Occipital lobe (tissue), 1 donor: ENCODE measurements at regions not wholly inside any gene's neighbourhood (a gene's known extent, or its start where the extent isn't known, plus 50 kb on each side); places are given as distances from the start of the nearest gene placed in this dataset.

Source experiments
- DNase-seq: peaks from one replicate; lab custom pipeline; 2025; lab: John Stamatoyannopoulos, UW

DNA sequence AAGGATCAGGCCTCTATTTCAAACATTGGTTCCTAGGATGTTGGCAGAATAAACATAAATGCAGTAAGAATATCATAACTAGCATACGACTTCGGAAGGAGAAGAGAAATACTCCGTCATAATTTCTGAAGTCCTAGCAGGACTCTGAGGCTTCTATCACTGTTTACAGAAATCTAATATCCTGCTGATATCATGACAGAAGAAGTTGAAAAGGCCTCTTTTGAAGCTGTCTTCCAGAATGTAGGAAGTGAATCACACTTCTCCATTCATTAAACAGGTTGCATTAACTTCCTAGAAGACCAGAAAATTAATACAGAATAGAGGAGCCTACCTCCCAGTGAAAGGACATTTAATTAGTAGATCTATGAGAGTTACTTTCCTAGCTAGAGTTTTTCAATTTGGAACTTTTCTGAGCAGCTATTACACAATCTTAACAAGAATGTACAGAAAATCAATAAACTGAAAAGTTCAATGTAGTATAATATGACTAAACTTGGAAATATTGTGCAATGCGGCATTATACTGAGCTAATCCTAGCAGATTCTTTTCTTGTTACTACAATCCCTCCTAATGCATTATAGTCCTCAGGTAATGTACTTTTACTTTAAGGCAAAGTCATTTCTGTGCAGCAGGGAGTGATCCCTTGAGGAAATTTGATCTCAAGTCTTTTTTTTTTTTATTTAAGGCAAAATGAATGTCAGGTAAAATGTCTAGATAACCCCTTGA lies 622.6 kb upstream of the CELF2 start:
- DNase-seq, result no peak

DNA sequence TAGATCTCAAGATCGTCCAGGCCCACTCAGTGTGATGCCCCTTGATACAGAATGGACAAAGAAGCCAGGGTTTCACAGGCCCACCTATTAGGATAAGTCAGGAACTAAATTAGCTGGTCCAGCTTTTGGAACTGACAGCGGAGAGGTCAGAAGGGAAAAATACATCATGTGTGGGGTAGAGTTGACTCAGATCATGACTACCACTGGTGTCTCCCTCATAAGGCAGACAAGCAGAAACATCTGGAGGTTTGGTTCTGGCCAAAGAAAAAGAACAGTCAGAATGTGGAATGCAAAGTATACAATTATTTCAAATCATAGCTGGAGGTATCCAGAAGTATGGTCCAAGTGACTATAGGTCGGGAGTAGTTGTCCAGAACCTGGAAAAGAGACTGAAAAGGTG lies 621.1 kb upstream of the CELF2 start:
- no peak for DNase-seq

DNA sequence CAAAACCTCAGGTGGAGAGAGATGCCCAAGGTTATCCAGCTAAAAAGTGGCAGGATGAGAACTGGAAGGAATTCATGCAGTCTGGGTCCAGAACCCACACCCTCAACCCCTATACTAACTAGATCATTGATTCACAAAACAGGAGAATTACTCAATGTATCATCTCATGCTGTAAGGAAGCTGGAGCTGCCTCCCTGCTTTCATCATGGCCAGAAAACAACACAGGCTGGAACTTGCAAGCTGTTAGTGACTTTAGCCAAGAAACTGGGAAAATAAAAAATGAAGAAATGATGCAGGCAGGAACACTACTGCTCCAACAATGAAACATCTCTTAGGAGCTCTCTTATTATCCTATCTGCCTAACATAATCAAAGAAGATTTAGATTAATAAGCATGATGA lies 619.8 kb upstream of the CELF2 start:
- no peak for DNase-seq

DNA sequence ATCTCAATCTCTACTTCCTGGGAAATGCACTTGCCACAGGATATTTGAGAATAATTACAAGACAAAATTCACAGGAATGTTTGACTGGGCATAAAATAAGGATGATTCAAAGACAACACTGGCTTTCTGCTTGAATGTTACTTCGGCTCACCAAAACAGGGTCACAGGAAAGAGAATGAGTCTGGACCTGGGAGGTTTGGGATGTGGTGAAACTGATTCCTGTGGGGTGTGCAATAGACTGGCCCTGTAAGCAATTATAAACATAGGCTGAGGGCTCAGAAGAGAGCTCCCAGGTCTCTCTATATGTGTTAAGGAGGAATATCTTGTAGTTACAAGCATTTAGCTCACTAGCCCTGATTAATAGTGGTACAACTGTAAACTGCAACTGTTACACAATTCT lies 613.9 kb upstream of the CELF2 start:
- DNase-seq, result no peak

DNA sequence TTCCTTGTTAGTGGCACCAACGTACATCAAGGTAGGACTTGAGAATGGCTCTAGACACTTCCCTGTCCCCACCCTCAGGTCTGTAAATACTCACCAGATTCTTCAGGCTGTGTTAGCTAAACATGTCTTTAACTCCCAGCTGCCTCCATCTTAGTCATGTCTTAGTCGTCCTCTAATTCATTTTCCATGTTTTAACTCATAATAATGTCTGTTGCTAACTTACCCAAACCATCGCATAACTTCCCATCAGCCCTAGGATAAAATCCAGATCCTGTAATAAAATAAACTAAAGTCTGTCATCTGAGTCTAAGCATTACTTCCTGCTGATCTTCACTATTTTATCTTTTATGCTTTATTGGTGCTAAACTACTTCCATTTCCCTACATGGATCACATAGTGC lies 600.0 kb upstream of the CELF2 start:
- DNase-seq, result no peak

DNA sequence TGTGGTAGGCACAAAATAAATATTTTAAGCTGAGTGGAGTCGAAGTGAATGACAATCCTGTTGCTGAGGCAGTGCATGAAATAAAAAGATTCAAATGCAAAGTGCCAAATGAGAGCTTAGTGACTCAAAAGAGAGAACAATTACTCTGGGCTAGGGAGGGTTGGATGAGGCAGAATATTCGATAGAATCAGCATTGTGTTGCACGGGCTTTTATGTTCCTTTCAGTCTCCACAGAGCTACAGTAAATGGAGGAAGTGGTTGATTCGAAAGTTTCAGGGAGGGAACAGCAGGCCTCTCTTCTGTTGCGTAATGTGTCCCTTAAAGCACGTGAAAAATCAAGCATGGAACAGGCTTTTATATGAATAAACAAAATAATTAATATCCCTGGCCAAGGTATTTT lies 599.3 kb upstream of the CELF2 start:
- no peak for DNase-seq

DNA sequence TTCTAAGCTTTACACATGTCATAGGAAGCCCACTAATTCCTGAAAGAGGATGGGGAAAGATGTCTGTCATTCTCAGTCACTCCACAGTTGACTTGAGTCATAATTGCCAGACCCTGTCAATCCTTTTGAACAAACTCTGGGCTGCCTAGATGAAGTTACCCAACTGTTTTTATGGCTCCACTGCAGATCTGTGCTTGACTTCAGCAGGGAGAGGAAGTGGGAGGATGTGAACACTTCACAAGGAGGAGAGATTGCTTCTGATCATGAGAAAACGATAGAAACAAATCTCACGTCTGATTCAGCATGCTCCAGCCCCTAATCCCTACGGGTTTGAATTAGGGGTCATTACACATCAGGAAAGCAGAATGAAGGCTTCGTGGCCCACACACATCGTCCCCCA lies 596.6 kb upstream of the CELF2 start:
- DNase-seq, result no peak

DNA sequence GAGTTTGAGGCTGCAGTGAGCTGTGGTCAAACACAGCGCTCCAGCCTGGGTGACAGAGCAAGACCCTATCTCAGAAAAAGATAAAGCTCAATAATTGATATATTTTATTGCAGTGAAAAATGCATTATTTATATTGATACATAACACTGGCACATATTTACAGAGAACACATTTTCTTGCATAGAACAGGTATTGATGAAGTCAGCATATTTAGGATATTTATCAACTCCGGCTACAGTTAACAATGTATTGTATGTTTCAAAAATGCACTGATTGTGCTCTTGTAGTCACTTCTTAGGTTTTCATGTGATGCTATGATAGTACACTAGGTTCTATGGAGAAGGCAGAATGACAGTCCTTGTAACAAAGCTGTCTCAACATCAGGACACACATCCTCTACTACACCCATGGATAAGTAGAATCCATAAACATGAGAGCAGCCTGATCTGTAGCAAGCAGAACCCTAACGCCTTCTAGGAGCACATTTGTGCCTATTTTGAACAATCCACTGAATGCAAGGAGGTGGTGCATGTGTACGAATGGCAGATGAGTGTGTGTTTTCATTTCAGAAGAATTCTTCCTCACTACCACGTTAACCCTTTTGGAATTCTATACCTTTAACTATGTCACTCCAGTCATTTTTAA lies 586.1 kb upstream of the CELF2 start:
- no peak for DNase-seq

DNA sequence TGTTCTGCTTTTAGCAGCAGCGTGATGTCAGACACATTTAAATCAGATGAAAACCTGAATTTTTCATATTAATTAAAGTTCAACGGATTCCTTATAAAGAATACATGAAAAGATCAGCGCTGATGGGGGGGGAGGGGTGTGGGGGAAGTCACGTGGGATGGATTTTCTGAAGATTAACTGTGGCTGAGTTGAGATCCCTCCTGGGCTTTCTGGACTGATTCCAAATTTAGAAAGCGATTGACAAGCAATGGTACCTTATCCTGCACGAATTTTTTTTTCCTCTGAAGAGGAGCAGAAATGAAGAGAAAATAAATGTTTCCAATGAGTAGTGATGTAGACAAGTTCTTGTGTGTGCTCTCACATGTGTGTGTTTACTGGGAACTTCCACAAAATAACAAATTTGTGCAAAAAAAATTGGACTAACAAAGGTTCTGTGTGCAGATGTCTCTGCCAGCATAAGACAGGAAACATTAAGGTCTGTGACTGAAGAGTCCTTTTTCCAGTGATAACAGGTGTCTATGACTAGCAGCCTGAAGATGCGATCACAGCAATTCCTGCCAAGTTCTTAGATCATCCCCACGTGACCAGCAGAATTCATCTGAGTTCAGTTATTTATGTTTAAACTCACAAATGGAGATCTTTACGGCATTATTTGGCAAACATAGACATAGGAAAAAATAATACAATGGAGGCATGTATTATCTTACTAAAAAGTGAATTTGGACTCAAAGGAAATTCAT lies 585.2 kb upstream of the CELF2 start:
- peak; percentile 6 for DNase-seq

DNA sequence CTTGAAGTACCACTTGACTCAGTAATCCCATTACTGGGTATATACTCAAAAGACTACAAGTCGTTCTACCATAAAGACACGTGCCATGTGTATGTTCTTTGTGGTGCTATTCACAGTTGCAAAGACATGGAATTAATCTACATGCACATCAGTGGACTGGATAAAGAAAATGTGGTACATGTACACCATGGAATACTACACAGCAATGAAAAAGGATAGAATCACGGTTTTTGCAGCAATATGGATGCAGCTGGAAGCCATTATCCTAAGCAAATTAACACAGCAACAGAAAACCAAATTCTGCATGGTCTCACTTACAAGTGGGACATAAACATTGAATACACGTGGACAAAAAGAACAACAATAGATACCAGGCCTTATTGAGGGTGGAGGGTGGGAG lies 583.4 kb upstream of the CELF2 start:
- no peak for DNase-seq

DNA sequence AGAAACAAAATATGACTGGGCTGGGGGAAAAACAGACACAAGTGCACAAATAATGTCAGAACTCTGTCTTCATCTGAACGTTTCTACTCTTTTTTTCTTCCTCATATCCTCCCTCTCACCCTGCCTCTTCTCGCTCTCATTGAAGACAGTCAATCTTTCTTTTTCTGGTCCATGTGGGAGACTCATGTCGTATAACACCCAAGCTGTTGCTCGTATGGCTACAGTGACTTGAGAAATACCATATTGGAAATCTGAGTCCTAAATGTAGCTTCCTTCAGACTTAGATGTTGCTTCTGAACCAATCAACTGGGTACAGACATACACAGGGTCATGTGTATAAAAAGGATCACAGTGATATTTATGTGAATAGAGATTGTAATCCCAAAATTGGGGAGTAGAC lies 579.8 kb upstream of the CELF2 start:
- no peak for DNase-seq

DNA sequence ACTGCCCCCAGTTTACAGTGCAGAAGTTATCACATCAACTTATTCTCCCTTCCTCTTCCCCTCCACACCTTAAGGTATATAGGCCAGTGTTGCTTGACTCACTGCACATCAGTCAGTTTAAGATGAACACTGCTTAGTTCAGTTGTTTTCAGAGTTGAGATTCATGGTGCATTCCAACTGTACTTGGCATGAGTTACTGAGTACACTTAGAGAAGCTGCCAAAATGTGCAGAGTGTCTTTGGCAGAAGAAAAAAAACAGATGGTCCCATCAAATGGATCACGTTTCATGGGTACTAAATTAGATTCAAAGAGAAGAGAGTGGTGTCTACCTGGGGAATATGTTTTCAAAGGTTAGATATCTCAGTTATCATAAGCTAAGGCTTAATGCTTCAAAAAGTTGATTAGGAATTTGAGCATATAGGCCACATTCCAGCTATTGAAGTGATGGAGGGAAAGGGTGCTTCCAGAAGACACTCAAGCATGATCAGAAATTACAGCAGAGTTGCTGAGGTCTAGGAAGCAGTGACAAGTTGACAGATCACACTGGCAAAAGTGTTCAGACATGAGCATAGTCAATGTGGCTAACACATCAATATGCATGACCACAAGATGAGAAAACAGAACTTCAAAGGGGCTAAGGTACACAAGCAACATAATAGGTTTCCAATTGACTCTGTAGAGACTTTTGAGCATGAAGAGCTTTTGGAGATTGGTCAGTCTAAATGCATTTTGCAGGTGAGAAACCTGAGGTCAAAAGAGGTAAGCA lies 579.2 kb upstream of the CELF2 start:
- DNase-seq, result no peak

DNA sequence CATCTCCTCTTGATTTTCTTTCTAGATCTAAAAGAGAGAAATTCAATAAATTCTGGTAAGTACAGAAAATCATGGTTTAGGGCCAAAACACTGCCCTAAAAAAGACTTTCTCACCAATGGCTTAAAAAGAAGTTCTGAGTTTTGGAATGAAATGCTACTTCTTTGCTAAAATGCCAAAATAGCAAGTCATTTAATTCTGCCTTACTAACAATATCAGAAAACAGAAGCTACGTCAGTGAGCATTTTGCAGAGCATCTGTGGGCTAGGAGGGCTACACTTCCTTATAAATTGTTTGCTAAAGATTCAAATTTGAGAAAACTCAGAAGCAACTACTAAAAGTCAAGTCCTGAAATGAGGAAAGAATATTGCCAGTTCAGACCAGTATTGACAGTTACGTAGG lies 560.8 kb upstream of the CELF2 start:
- no peak for DNase-seq

DNA sequence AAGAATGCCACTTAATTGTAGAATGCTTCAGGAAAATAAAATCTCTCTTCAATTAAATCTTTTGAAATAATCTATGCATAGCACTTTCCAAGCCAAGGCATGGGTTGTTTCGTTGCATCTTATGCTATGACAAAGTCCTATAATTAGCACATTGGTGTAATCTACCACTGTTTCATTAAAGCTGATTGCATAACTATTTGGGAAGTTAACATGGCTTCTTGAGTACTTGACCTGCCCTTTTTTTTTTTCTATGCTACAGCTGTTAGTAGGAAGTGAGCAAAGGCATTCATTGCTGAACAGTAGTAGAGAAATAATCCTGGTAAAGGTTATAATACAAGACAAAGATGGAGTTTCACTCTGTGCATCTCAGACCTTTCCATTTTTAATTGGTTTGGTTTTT lies 557.2 kb upstream of the CELF2 start:
- DNase-seq, result no peak

DNA sequence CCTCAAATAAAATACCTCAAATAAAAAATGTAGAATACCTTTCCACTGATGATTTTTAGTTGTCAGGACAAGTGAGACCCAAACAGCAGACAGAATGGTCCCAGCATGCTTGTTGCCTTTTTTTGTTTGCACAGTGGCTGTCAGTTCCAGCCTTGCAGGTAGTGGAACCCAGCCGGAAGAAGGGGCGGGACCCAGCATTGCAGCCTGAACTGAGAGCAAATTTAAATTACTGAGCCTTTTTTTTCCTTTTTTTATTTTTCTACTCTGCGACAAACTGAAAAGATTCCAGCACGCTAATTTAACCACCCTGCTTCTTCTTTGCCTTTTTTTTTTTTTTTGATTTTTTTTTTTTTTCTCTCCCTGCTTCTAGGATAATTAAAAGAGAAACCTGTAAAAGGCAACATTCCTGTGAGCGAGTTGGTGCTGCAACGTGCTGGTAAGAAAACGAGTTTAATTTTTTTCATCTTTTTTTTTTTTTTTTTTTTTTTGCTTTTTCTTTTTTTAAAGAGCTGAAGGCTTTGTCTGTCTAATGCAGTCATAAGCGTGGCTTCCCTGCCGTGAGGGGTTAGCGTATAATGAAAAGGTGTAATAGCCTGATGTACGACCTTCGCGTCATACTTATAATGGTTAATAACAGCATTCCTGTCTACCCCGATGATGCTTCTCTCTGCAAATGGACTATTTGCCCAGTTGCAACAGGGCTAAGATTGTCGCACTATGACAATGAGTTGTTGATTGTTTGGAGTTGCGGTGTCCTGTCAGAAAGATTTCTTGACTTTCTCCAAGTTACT lies 555.3 kb upstream of the CELF2 start:
- DNase-seq, result no peak

DNA sequence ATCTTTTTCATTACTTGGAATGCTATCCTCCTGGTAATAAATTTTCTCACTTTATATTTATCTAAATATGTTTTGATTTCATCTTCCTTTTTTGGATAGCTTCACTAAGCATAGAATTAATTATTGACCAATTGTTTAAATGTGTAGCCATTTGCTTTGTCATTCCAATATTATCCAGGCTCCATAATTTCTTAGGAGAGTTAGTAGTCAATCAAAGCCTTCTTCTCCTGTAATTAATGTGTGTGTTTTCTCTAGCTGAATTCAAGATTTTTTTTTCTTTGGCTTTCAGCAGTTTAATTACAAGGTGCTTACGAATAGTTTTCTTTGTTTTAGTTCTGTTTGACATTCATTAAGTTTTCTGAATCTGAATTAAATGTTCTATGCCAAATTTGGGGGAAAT lies 545.9 kb upstream of the CELF2 start:
- DNase-seq, result no peak

DNA sequence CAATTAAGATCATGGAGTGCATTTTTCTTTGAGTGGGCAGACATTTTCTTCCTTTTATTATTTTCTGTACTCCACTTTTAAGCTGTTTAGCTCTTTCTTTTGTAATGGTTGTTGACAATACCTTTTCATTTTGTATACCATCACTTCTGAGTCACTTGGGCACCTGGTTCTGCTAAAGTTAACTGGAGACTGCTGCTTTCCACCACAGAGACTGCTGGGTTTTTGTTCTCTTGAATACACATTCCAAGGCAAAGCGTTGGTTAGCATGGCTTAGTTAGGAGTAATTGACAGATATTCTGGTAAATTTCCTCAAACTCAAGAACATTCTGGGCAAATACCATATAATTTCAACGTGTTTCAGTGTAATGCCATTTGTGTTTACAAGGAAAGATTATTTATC lies 541.9 kb upstream of the CELF2 start:
- no peak for DNase-seq

DNA sequence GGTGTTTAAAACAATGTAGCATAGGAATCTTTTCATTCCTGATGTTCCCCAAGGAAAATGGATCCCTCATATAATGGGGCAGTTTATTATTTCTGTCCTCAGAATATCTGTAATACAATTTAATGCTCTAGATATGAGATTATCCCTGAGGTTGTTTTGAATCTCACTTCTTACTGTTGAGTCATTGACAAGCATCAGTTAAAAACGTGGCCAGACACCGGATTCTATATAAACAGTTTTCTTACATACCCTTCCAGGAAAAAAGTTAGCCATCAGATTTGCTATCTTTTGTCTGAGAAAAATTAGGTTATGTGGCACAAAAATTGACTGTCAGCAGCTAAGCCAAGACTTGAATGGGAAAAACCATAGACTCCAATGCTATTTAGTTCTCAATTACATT lies 539.8 kb upstream of the CELF2 start:
- DNase-seq, result no peak

DNA sequence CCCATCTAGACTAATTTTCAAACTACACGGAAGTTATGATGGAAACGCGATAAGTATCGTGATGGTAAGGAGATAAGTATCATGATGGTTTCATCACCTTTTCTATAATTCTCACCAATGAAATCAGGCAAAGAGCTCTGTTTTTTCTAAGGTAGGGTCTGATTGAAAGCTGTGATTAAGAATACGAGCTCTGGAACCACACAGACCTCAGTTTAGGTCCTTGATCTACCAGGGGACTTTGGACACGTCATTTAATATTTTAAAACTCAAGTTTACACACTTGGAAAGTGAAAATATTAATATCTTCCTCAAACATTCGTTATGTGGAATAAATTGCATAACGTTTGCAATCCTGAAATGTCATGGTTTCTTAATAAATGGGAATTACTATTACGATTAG lies 538.2 kb upstream of the CELF2 start:
- DNase-seq, result no peak

DNA sequence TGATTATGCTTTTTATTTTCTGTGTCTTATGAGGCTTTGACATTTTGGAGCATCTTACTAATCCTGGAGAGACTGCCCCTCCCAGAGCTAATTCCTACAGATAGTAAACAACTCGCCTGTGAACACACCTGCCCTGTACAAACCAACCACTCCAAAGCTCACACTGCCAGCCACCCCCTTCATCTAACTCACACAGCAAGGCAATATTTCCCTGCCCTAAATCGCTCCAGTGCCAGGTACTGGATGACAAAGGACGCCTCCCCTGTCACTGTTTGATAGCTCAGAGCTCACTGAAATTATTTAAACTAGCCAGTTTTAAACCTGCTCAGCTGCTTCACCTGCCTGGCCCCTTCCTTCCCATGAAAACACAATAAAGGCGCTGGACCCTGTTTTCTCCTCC lies 535.1 kb upstream of the CELF2 start:
- no peak for DNase-seq

DNA sequence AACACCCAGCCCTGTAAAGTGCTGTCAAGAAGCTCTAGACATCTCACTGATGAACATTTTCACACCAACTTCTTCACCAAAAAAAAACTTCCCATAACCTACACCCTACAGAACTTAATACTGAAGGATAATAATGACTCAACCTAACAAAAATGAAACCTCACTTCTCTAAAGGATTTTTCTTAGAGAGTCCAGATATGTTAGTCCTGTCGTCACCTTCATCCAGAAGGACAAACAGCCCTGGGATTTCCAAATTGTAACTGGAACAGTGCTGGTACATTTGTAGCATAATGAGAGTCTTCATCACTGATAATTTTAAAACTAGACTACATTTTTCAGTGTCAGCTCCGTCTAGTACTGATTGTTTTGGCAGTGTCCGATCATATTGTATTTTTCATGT lies 528.6 kb upstream of the CELF2 start:
- no peak for DNase-seq
